Psoas muscle (tissue), 7 donors: ENCODE measurements at regions not wholly inside any gene's neighbourhood (a gene's known extent, or its start where the extent isn't known, plus 50 kb on each side); places are given as distances from the start of the nearest gene placed in this dataset.

ENCODE experiments used
- ATAC-seq, 4 donors: fragments of 200-7000 bp; cut with Tn5 transposase; one replicate each; pipeline ENCODE4 v1.9.1; 2020; ENCODE audit warnings: moderate library complexity in 3 of 4, mild to moderate bottlenecking in 2 of 4
- DNase-seq, 2 donors: peaks; one replicate each; pipeline ENCODE4 v3.0.0-alpha.2; 2020
- H3K27ac ChIP-seq: fragments of 200-600 bp; one replicate; pipeline ENCODE4 v1.8.0; 2022
- H3K27me3 ChIP-seq, 3 donors: fragments of 200-600 bp in 1 of 3; one replicate each; pipeline versions ENCODE4 v1.6.1 to v1.8.0; 2013 to 2022; ENCODE audit warnings: low read length in 2 of 3, mild to moderate bottlenecking in 2 of 3, moderate library complexity in 1 of 3; ENCODE audit not compliant: insufficient read depth in 3 of 3
- H3K36me3 ChIP-seq, 2 donors: fragments of 200-600 bp in 1 of 2; one replicate each; pipeline versions ENCODE4 v1.6.1 to v1.8.0; 2013 to 2022; ENCODE audit warnings: low read depth in 1 of 2, mild to moderate bottlenecking in 1 of 2, moderate library complexity in 1 of 2; ENCODE audit not compliant: insufficient read depth in 1 of 2
- H3K4me1 ChIP-seq: fragments of 200-600 bp; one replicate; pipeline ENCODE4 v1.8.0; 2022
- H3K4me3 ChIP-seq: fragments of 200-600 bp; one replicate; pipeline ENCODE4 v1.8.0; 2022; ENCODE audit warnings: mild to moderate bottlenecking
- H3K9me3 ChIP-seq: fragments of 200-600 bp; one replicate; pipeline ENCODE4 v1.8.0; 2022
- CTCF ChIP-seq: fragments of 200-600 bp; IDR thresholded peaks from one replicate; pipeline ENCODE4 v1.8.0; 2022; ENCODE audit warnings: antibody characterized with exemption
- WGBS, 3 donors: extraction: QIAGEN DNeasy Blood & Tissue Kit; methylation state at CpG; one replicate each; pipeline versions ENCODE4 v1.1.6 to v1.1.7; 2013; 5-methylcytosine and 5-hydroxymethylcytosine counted together
- intact Hi-C, 2 donors: fragments of 100-400 bp; cut with DNase I; formaldehyde crosslinking; loops; one replicate each; pipeline versions ENCODE4 v1.11.0 to v1.14.2; 2022
- donor health status: healthy with polysubstance abuse.
- donor health status: DM: no; HTN: no; CAD: no; lungs with moderate emphysema.
- donor health status: Bipolar disorder and iron deficiency.
- donor health status: healthy.
- donor health status: DM: yes; HTN: yes; CAD: no.
- donor health status: DM: no; HTN: no; CAD: no.
- donor health status: DM: yes; HTN: yes; CAD: no.

GRCh38 chr2:34368304-34368703, 769.2 kb upstream of the FAM98A start:
- WGBS, 3 donors, result 21 to 27% (median 24%) methylated on average over 1 of the region's 1 CpG
- H3K36me3 ChIP-seq, result no peaks in the 10 kb centered on the region
- H3K4me3 ChIP-seq, result no peak overlapping the region
- ATAC-seq (no peak), DNase-seq (no peak)
- H3K27me3 ChIP-seq, result no peaks in the 10 kb centered on the region
- H3K4me1 ChIP-seq, result no peaks in the 10 kb centered on the region
- H3K27ac ChIP-seq, result no peak overlapping the region
- intact Hi-C loops, result no loop called here
- H3K9me3 ChIP-seq, result no peaks in the 10 kb centered on the region
- no peak for TF ChIP-seq CTCF

- no peaks in the 10 kb centered on the region for H3K4me1 ChIP-seq
- intact Hi-C loops, result no loop called here
- no peak for TF ChIP-seq CTCF
- 10 to 14% (median 10%) methylated on average over 3 of the region's 3 CpGs for WGBS, 3 donors
- no peaks in the 10 kb centered on the region for H3K27me3 ChIP-seq
- H3K9me3 ChIP-seq, result no peaks in the 10 kb centered on the region
- H3K4me3 ChIP-seq, result no peak overlapping the region
- no peaks in the 10 kb centered on the region for H3K36me3 ChIP-seq
- no peak for ATAC-seq
- no peak for DNase-seq
- H3K27ac ChIP-seq, result no peak overlapping the region
These were observed 766.8 kb upstream of the FAM98A start for GRCh38 chr2:34365932-34366331.

- WGBS, 3 donors, result 77 to 80% (median 79%) methylated on average over 2 of the region's 2 CpGs
- DNase-seq, result no peak
- no peaks in the 10 kb centered on the region for H3K27me3 ChIP-seq
- no peak overlapping the region for H3K4me3 ChIP-seq
- no peaks in the 10 kb centered on the region for H3K36me3 ChIP-seq
- no peaks in the 10 kb centered on the region for H3K9me3 ChIP-seq
- H3K27ac ChIP-seq, result no peak overlapping the region
- intact Hi-C loops, result no loop called here
- TF ChIP-seq CTCF, result no peak
- no peak for ATAC-seq
- no peaks in the 10 kb centered on the region for H3K4me1 ChIP-seq
These were observed 766.4 kb upstream of the FAM98A start for GRCh38 chr2:34365512-34365911.

DNA sequence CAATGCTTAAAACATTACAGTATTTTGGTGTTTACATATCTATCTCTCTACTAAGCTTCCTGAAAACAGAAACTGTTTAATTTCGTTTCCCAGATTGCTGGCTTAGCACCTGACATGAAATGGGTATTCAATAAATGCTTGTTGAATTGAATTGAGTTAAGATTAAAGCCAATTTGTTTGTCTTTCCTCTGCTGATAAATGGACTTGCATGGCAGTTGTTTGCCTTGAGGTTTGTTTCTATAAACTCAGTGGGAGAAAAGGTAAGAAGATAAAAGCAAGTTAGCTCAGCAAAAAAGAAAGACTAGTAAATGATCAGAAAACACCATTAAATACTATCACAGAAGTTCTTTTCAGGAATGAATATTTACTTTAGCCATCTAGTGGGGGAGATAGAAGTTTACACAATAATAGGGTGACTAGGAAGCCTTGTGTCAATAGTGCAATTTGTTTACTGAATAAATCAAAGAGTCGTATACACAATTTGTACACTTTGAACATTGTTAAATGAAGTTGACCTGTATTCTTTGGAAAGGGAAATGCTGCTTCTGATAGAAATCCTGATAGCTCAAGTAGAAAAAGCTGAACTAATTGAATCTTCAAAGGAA, 754.5 kb upstream of the FAM98A start:
- H3K36me3 ChIP-seq, result no peaks in the 10 kb centered on the region
- DNase-seq, result no peak
- H3K9me3 ChIP-seq, result no peaks in the 10 kb centered on the region
- no peak overlapping the region for H3K27ac ChIP-seq
- H3K4me3 ChIP-seq, result no peak overlapping the region
- TF ChIP-seq CTCF, result no peak
- WGBS, 3 donors, result 51 to 56% (median 53%) methylated on average over 2 of the region's 2 CpGs
- no peaks in the 10 kb centered on the region for H3K27me3 ChIP-seq
- ATAC-seq, result no peak
- no peaks in the 10 kb centered on the region for H3K4me1 ChIP-seq
- intact Hi-C loops, result no loop called here

DNA sequence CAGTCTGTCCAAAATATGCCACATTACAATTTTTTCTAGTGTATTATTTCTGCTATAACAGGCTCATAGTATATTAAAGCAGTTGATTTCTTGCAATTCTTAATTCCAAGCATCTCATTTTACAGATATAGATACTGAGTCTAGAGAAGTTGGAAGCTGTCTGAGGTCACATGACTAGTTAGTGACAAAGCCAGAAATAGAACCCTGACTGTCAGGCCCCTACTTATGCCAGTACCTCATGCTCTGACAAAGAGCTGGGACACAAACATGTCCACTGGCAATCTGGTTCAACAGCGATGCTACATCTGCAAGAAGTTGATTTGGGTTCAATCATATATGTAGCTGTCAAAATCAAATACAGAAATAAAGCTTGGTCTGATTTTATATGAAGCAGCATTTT, 750.4 kb upstream of the FAM98A start:
- DNase-seq (no peak), ATAC-seq (no peak)
- Histone ChIP-seq H3K27me3 (no peaks in the 10 kb centered on the region), H3K27ac (no peak overlapping the region), H3K4me1 (no peaks in the 10 kb centered on the region), H3K36me3 (no peaks in the 10 kb centered on the region), H3K9me3 (no peaks in the 10 kb centered on the region), H3K4me3 (no peak overlapping the region)
- TF ChIP-seq CTCF, result no peak
- intact Hi-C loops, result no loop called here
- WGBS, 3 donors, result 83 to 97% (median 89%) methylated on average over 1 of the region's 1 CpG
